IMR-90 (cell line): ENCODE measurements at regions not wholly inside any gene's neighbourhood (a gene's known extent, or its start where the extent isn't known, plus 50 kb on each side); places are given as distances from the start of the nearest gene placed in this dataset.

Experiments
- FOS ChIP-seq: fragments of 150-350 bp; IDR thresholded peaks from 2 replicates; pipeline ENCODE4 v1.6.1; 2016; ENCODE audit warnings: low read depth, low read length
- MAFK ChIP-seq: IDR thresholded peaks from 2 replicates; pipeline ENCODE4 v1.6.1; 2012; ENCODE audit warnings: low read depth, low read length, improper control_type of control experiment
- MXI1 ChIP-seq: IDR thresholded peaks from 2 replicates; pipeline ENCODE4 v1.6.1; 2012; ENCODE audit warnings: low read depth, mild to moderate bottlenecking, low read length, moderate library complexity, borderline replicate concordance
- POLR2A ChIP-seq: IDR thresholded peaks from 2 replicates; pipeline ENCODE4 v1.6.1; 2012; ENCODE audit warnings: mild to moderate bottlenecking, low read depth, low read length
- RAD21 ChIP-seq: IDR thresholded peaks from 2 replicates; pipeline ENCODE4 v1.6.1; 2012; ENCODE audit warnings: low read length, improper control_type of control experiment
- RFX5 ChIP-seq: IDR thresholded peaks from 2 replicates; pipeline ENCODE4 v1.8.0; 2012; ENCODE audit warnings: low read depth, mild to moderate bottlenecking, low read length, moderate library complexity
- TF ChIP-seq, protein P1 (sequence below): conservative IDR thresholded peaks from 2 replicates; pipeline ENCODE4 v1.5.1; 2012; ENCODE audit warnings: mild to moderate bottlenecking, low read depth, low read length, improper control_type of control experiment

DNA sequence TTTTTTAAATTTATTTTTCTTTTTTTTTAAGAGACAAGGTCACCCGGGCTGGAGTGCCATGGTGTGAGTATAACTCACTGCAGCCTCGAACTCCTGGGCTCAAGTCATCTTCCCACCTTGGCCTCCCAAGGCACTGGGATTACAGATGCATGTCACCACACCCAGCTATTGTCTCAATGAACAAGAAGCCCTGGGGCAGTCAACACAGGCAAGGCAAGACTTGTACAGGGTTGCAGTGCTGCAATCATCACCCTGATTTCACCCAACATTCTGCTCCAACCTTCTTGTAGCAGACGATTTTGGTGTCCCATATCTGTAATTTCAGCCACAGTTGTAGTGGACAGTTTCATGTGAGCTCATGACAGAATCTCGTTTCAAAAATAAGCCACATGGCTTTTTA lies 205.8 kb upstream of the KIF2A start:
- TF ChIP-seq RFX5 (no peak), MXI1 (no peak), FOS (no peak), POLR2A (no peak), RAD21 (no peak), MAFK (no peak)
- TF ChIP-seq, protein P1, sequence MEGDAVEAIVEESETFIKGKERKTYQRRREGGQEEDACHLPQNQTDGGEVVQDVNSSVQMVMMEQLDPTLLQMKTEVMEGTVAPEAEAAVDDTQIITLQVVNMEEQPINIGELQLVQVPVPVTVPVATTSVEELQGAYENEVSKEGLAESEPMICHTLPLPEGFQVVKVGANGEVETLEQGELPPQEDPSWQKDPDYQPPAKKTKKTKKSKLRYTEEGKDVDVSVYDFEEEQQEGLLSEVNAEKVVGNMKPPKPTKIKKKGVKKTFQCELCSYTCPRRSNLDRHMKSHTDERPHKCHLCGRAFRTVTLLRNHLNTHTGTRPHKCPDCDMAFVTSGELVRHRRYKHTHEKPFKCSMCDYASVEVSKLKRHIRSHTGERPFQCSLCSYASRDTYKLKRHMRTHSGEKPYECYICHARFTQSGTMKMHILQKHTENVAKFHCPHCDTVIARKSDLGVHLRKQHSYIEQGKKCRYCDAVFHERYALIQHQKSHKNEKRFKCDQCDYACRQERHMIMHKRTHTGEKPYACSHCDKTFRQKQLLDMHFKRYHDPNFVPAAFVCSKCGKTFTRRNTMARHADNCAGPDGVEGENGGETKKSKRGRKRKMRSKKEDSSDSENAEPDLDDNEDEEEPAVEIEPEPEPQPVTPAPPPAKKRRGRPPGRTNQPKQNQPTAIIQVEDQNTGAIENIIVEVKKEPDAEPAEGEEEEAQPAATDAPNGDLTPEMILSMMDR, result no peak
